ENCODE measurements at regions not wholly inside any gene's neighbourhood (a gene's known extent, or its start where the extent isn't known, plus 50 kb on each side); places are given as distances from the start of the nearest gene placed in this dataset.

- TF ChIP-seq CTCF (IDR thresholded peaks at IDR 0.05; ENCODE audit: low read depth, low read length, missing input control), result no peak
- TF ChIP-seq ATF3 (IDR thresholded peaks at IDR 0.05), result no peak
- no peak for TF ChIP-seq FOXA1 (IDR thresholded peaks at IDR 0.05)
- TF ChIP-seq GABPA (IDR thresholded peaks at IDR 0.05 in 1 of 2, conservative IDR thresholded peaks at IDR 0.05 in 1 of 2), result no peak
- TF ChIP-seq HNF4A (conservative IDR thresholded peaks at IDR 0.05), result no peak
- TF ChIP-seq REST (IDR thresholded peaks at IDR 0.05), result no peak
- no peak for TF ChIP-seq ZBTB33 (IDR thresholded peaks at IDR 0.05)
- TF ChIP-seq SP1 (IDR thresholded peaks at IDR 0.05), result no peak
- TF ChIP-seq MAX (IDR thresholded peaks at IDR 0.05), result no peak
- no peak for TF ChIP-seq JUND (IDR thresholded peaks at IDR 0.05)
- TF ChIP-seq TAF1 (conservative IDR thresholded peaks at IDR 0.05), result no peak
- no peak for TF ChIP-seq YY1 (IDR thresholded peaks at IDR 0.05)
- no peak for TF ChIP-seq NR2F2 (IDR thresholded peaks at IDR 0.05)
These were observed 274.9 kb upstream of the ZPLD1 start for GRCh38 chr3:102159810-102160451.
